GM23338 (cell line): ENCODE measurements at regions not wholly inside any gene's neighbourhood (a gene's known extent, or its start where the extent isn't known, plus 50 kb on each side); places are given as distances from the start of the nearest gene placed in this dataset.

Experiments
- ATAC-seq: fragments of 200-7000 bp; cut with Tn5 transposase; 3 replicates; pipeline ENCODE4 v1.9.1; 2020
- DNase-seq: peaks from one replicate; pipeline ENCODE4 v3.0.0-alpha.2; 2015; ENCODE audit warnings: low spot score
- H2AFZ ChIP-seq: fragments of 200-600 bp; sonication (generic); 2 replicates; pipeline ENCODE4 v1.8.0; 2016; ENCODE audit warnings: antibody characterized with exemption, mild to moderate bottlenecking, moderate library complexity
- H3F3A ChIP-seq: fragments of 200-600 bp; sonication (generic); replicated peaks from 2 replicates; pipeline ENCODE4 v1.8.0; 2017; ENCODE audit warnings: antibody characterized with exemption, mixed run types, low read depth
- H3K27ac ChIP-seq: fragments of 200-600 bp; sonication (generic); 2 replicates; pipeline ENCODE4 v1.6.1; 2016; ENCODE audit warnings: low read depth
- H3K27me3 ChIP-seq: fragments of 200-600 bp; sonication (generic); 2 replicates; pipeline ENCODE4 v1.8.0; 2016; ENCODE audit warnings: mild to moderate bottlenecking, mixed run types, moderate library complexity; ENCODE audit not compliant: insufficient read depth
- H3K36me3 ChIP-seq: fragments of 200-600 bp; sonication (generic); 2 replicates; pipeline ENCODE4 v1.8.0; 2016; ENCODE audit warnings: mild to moderate bottlenecking; ENCODE audit not compliant: insufficient read depth
- H3K4me1 ChIP-seq: fragments of 200-600 bp; sonication (generic); 2 replicates; pipeline ENCODE4 v1.8.0; 2016; ENCODE audit warnings: mild to moderate bottlenecking, moderate library complexity; ENCODE audit not compliant: insufficient read depth
- H3K4me2 ChIP-seq: fragments of 200-600 bp; sonication (generic); 2 replicates; pipeline ENCODE4 v1.7.1; 2017; ENCODE audit warnings: mixed run types
- H3K4me3 ChIP-seq: fragments of 200-600 bp; sonication (generic); 2 replicates; pipeline ENCODE4 v1.6.1; 2016; ENCODE audit warnings: mixed run types
- H3K79me2 ChIP-seq: fragments of 200-600 bp; sonication (generic); replicated peaks from 2 replicates; pipeline ENCODE4 v1.8.0; 2017; ENCODE audit warnings: mild to moderate bottlenecking; ENCODE audit not compliant: insufficient read depth
- H3K9me2 ChIP-seq: fragments of 200-600 bp; sonication (generic); 2 replicates; pipeline ENCODE4 v1.8.0; 2017; ENCODE audit not compliant: insufficient read depth
- H4K20me1 ChIP-seq: fragments of 200-600 bp; sonication (generic); replicated peaks from 2 replicates; pipeline ENCODE4 v1.8.0; 2017; ENCODE audit warnings: mild to moderate bottlenecking; ENCODE audit not compliant: insufficient read depth
- H3K27ac Mint-ChIP-seq: 2 replicates; pipeline ENCODE4 v1.8.0; 2020; ENCODE audit warnings: inconsistent platforms, mild to moderate bottlenecking, moderate library complexity, mixed read lengths
- H3K27me3 Mint-ChIP-seq: 3 replicates; pipeline ENCODE4 v1.8.0; 2022; ENCODE audit warnings: low read depth, mild to moderate bottlenecking, moderate library complexity, mixed read lengths, inconsistent platforms; ENCODE audit not compliant: insufficient read depth, poor library complexity
- H3K36me3 Mint-ChIP-seq: 3 replicates; pipeline ENCODE4 v1.8.0; 2021; ENCODE audit warnings: low read depth, mild to moderate bottlenecking, inconsistent platforms, moderate library complexity, mixed read lengths
- H3K4me1 Mint-ChIP-seq: 3 replicates; pipeline ENCODE4 v1.8.0; 2020; ENCODE audit warnings: mild to moderate bottlenecking, inconsistent platforms, mixed read lengths
- H3K4me3 Mint-ChIP-seq: 3 replicates; pipeline ENCODE4 v1.8.0; 2021; ENCODE audit warnings: moderate library complexity, mild to moderate bottlenecking, inconsistent platforms, mixed read lengths
- H3K9me3 Mint-ChIP-seq: 3 replicates; pipeline ENCODE4 v1.8.0; 2020; ENCODE audit warnings: moderate library complexity, mild to moderate bottlenecking, inconsistent platforms, mixed read lengths
- CREB1 ChIP-seq: fragments of 250-450 bp; sonication (Bioruptor Pico); IDR thresholded peaks from 2 replicates; pipeline ENCODE4 v1.5.0; 2020; ENCODE audit warnings: low read depth, mild to moderate bottlenecking, moderate library complexity
- CTCF ChIP-seq, 2 experiments: fragments of 200-600 bp in 1 of 2; sonication (generic) in 1 of 2; conservative IDR thresholded peaks; 2 replicates each; pipeline versions ENCODE4 v1.5.1 to v1.6.1; 2016 to 2017; ENCODE audit warnings: antibody characterized with exemption in 2 of 2, low read depth in 2 of 2, mild to moderate bottlenecking in 2 of 2, moderate library complexity in 1 of 2
- EZH2phosphoT487 ChIP-seq: fragments of 200-600 bp; sonication (generic); IDR thresholded peaks from one replicate; pipeline ENCODE4 v1.8.1; 2018; ENCODE audit warnings: antibody characterized with exemption; ENCODE audit not compliant: unreplicated experiment
- POLR2AphosphoS5 ChIP-seq: IDR thresholded peaks from 2 replicates; pipeline ENCODE4 v1.6.1; 2016; ENCODE audit warnings: antibody characterized with exemption, low read depth
- ZNF114 ChIP-seq: fragments of 250-450 bp; sonication (Bioruptor Pico); IDR thresholded peaks from 2 replicates; pipeline ENCODE4 v1.5.0; 2020; ENCODE audit warnings: mild to moderate bottlenecking, moderate library complexity
- ZNF331 ChIP-seq: fragments of 250-450 bp; sonication (Bioruptor Pico); IDR thresholded peaks from 2 replicates; pipeline ENCODE4 v1.5.0; 2020; ENCODE audit warnings: low read depth, mild to moderate bottlenecking, moderate library complexity
- ZNF462 ChIP-seq: fragments of 250-450 bp; sonication (Bioruptor Pico); IDR thresholded peaks from 2 replicates; pipeline ENCODE4 v1.5.0; 2020; ENCODE audit warnings: mild to moderate bottlenecking, moderate library complexity
- TF ChIP-seq, protein P1 (sequence below): IDR thresholded peaks from one replicate; pipeline ENCODE4 v1.6.1; 2018; ENCODE audit warnings: antibody characterized with exemption; ENCODE audit not compliant: unreplicated experiment

GRCh38 chrX:128897621-128898020 lies 625.7 kb downstream of the SMARCA1 start (continued):
- TF ChIP-seq, protein P1, sequence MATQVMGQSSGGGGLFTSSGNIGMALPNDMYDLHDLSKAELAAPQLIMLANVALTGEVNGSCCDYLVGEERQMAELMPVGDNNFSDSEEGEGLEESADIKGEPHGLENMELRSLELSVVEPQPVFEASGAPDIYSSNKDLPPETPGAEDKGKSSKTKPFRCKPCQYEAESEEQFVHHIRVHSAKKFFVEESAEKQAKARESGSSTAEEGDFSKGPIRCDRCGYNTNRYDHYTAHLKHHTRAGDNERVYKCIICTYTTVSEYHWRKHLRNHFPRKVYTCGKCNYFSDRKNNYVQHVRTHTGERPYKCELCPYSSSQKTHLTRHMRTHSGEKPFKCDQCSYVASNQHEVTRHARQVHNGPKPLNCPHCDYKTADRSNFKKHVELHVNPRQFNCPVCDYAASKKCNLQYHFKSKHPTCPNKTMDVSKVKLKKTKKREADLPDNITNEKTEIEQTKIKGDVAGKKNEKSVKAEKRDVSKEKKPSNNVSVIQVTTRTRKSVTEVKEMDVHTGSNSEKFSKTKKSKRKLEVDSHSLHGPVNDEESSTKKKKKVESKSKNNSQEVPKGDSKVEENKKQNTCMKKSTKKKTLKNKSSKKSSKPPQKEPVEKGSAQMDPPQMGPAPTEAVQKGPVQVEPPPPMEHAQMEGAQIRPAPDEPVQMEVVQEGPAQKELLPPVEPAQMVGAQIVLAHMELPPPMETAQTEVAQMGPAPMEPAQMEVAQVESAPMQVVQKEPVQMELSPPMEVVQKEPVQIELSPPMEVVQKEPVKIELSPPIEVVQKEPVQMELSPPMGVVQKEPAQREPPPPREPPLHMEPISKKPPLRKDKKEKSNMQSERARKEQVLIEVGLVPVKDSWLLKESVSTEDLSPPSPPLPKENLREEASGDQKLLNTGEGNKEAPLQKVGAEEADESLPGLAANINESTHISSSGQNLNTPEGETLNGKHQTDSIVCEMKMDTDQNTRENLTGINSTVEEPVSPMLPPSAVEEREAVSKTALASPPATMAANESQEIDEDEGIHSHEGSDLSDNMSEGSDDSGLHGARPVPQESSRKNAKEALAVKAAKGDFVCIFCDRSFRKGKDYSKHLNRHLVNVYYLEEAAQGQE, result no peak
- TF ChIP-seq EZH2phosphoT487, result no peak

- no peaks in the 10 kb centered on the region for H3K9me3 Mint-ChIP-seq
These were observed 631.7 kb downstream of the SMARCA1 start for GRCh38 chrX:128891554-128891953.

More at GRCh38 chrX:128891554-128891953, 631.7 kb downstream of the SMARCA1 start:
- H3K27ac ChIP-seq, result no peak overlapping the region
- no peaks in the 10 kb centered on the region for H3K27me3 Mint-ChIP-seq
- no peak for TF ChIP-seq ZNF462 (CRISPR knock-in tag)
- no peak for TF ChIP-seq CREB1
- no peak for TF ChIP-seq ZNF114
- TF ChIP-seq POLR2AphosphoS5, result no peak
- no peak for TF ChIP-seq CTCF (conservative IDR thresholded peaks at IDR 0.05; ENCODE audit: low read depth in 2 of 2)
- no peak for TF ChIP-seq ZNF331 (CRISPR knock-in tag)
- TF ChIP-seq, protein P1, result no peak
- H3K27ac Mint-ChIP-seq, result no peak overlapping the region
- no peaks in the 10 kb centered on the region for H3K36me3 Mint-ChIP-seq
- H3K4me3 Mint-ChIP-seq, result no peak overlapping the region
- no peaks in the 10 kb centered on the region for H3K27me3 ChIP-seq
- H3K9me2 ChIP-seq, result no peaks in the 10 kb centered on the region
- no peaks in the 10 kb centered on the region for H3K4me1 ChIP-seq
- H3F3A ChIP-seq, result no peaks in the 10 kb centered on the region
- H2AFZ ChIP-seq, result no peak overlapping the region
- no peaks in the 10 kb centered on the region for H4K20me1 ChIP-seq
- H3K4me2 ChIP-seq, result no peak overlapping the region
- H3K36me3 ChIP-seq, result no peaks in the 10 kb centered on the region
- DNase-seq (no peak), ATAC-seq (no peak)
- no peaks in the 10 kb centered on the region for H3K4me1 Mint-ChIP-seq
- H3K79me2 ChIP-seq, result no peaks in the 10 kb centered on the region
- no peak overlapping the region for H3K4me3 ChIP-seq
